DMS114 treated with DMSO at 0.1 percent for 48 hours (cell line): ENCODE measurements at regions not wholly inside any gene's neighbourhood (a gene's known extent, or its start where the extent isn't known, plus 50 kb on each side); places are given as distances from the start of the nearest gene placed in this dataset.

ENCODE experiments used
- DNase-seq: peaks from one replicate; lab custom pipeline; 2025; ENCODE audit not compliant: unreplicated experiment; lab: John Stamatoyannopoulos, UW

- no peak for DNase-seq
Observed at GRCh38 chr1:22241811-22242210, 98.9 kb upstream of the WNT4 start.

- no peak for DNase-seq
Observed at GRCh38 chr1:22245100-22245650, 102.3 kb upstream of the WNT4 start.

GRCh38 chr1:22245726-22246125 lies 102.8 kb upstream of the WNT4 start:
- DNase-seq = no peak

GRCh38 chr1:22246755-22247480 lies 104.0 kb upstream of the WNT4 start:
- no peak for DNase-seq

GRCh38 chr1:22247527-22248245 lies 104.8 kb upstream of the WNT4 start:
- no peak for DNase-seq

GRCh38 chr1:22248746-22249145 lies 105.8 kb upstream of the WNT4 start:
- no peak for DNase-seq

- DNase-seq = no peak
Observed at GRCh38 chr1:22249928-22250680, 107.2 kb upstream of the WNT4 start.

- DNase-seq = no peak
Observed at GRCh38 chr1:22250724-22251123, 107.8 kb upstream of the WNT4 start.

- DNase-seq = no peak
Observed at GRCh38 chr1:22252251-22252650, 109.4 kb upstream of the WNT4 start.

GRCh38 chr1:22253012-22253790 lies 110.3 kb upstream of the WNT4 start:
- DNase-seq = no peak

GRCh38 chr1:22254756-22255155 lies 111.9 kb upstream of the WNT4 start:
- no peak for DNase-seq

GRCh38 chr1:22255341-22256212 lies 112.7 kb upstream of the WNT4 start:
- DNase-seq = no peak

- DNase-seq = no peak
Observed at GRCh38 chr1:22256213-22256512, 113.3 kb upstream of the WNT4 start.

GRCh38 chr1:22257290-22258275 lies 114.7 kb upstream of the WNT4 start:
- no peak for DNase-seq

- DNase-seq = no peak
Observed at GRCh38 chr1:22258698-22259097, 115.8 kb upstream of the WNT4 start.

- DNase-seq = no peak
Observed at GRCh38 chr1:22259551-22260282, 116.8 kb upstream of the WNT4 start.

- DNase-seq = no peak
Observed at GRCh38 chr1:22260860-22261432, 118.0 kb upstream of the WNT4 start.

GRCh38 chr1:22261580-22261979 lies 118.7 kb upstream of the WNT4 start:
- DNase-seq = no peak
